GM21447 (cell line): ENCODE measurements at regions not wholly inside any gene's neighbourhood (a gene's known extent, or its start where the extent isn't known, plus 50 kb on each side); places are given as distances from the start of the nearest gene placed in this dataset.
"Not testable (repeated sequence)": the region's sequence is repeated elsewhere in the genome, so short reads cannot be mapped to it uniquely, and the experiment has no call there.

Source experiments
- ATAC-seq: cut with Tn5 transposase; IDR thresholded peaks from one replicate; pipeline ENCODE4 v1.9.1; 2021; ENCODE audit not compliant: unreplicated experiment

DNA sequence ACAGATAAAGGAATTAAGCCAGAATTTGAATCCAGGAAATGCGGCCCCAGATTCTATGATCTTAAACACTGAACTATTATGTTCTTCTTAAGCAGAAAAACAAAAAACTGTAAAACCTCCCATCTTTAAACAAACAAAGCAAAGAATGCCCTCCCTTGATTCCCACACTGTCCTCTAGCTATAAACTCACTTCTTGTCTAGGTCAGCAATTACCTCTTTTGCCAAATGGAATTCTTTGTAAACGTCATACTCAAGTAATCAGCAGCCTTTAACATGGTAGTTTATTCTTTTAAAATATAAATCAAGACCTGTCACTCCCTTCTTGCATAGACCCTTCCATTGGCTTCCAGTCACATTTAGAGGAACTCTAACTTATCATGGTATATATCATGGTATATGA is 958.9 kb upstream of the CNTN5 start:
- ATAC-seq = no peak

DNA sequence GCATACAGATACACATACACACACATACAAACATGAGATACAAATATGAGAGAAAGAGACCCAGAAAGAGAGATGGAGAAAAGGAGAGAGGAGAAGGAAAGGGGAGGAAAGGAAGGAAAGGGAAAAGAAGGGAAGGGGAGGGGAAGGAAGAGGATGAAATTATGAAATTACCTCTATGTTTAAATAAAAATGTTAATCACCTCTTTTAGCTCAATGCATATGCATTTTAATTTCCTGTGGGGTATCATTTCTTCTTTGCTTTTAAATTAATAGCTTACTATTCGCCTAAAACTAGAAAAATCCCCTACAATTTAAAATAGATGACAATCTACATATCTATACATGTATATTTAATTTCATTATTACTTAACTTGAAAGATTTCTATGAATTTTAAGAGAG is 958.0 kb upstream of the CNTN5 start:
- no peak for ATAC-seq

DNA sequence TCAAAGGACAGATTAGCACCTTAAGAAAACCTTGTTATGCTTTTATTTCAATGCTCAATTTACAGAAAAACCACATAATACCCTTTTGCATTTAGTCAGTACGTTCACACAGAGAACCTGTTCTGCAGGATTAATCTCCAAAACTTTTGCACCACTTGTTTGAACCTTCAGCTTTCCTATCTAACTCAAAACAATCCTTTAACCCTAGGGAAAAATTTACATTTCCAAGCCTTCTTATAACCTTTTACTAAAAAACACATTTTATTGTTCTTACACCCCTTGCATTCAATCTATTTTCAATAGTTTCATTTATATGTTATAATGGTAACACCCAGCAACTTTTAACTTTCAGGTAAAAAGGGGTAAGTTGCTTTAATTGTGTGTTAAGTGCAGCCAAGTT is 952.5 kb upstream of the CNTN5 start:
- ATAC-seq = no peak

DNA sequence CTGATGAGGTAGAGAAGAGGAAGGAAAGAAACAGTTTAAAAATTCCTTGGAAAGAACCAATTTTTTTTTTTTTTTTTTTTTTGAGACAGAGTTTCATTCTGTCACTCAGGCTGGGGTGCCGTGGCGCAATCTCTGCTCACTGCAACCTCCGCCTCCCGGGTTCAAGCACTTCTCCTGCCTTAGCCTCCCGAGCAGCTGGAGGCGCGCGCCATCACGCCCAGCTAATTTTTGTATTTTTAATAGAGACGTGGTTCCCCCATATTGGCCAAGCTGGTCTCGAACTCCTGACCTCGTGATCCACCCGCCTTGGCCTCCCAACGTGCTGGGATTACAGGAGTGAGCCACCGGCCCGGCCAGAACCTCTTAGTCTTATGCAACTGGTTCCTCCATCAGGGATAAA is 951.6 kb upstream of the CNTN5 start:
- ATAC-seq = not testable (repeated sequence)

DNA sequence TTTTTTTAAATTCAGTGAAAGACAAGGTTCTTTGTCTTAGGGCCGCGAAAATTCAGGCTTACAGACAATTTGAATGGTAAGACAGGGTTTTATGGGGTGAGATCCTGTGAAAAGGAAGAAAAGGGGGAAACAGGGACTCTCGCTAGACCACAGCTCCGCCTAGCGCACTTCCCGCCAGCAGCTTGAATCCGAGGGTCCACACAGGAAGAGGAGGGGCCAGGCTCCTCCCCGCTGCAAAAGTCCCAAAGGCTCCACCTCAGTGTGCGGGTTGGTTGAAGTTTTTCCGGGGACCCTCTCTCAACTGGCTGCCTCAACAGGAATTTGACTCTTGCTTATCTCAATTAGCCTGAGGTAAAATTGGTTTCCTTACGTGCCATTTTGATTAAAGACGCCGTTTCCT is 950.9 kb upstream of the CNTN5 start:
- no peak for ATAC-seq

DNA sequence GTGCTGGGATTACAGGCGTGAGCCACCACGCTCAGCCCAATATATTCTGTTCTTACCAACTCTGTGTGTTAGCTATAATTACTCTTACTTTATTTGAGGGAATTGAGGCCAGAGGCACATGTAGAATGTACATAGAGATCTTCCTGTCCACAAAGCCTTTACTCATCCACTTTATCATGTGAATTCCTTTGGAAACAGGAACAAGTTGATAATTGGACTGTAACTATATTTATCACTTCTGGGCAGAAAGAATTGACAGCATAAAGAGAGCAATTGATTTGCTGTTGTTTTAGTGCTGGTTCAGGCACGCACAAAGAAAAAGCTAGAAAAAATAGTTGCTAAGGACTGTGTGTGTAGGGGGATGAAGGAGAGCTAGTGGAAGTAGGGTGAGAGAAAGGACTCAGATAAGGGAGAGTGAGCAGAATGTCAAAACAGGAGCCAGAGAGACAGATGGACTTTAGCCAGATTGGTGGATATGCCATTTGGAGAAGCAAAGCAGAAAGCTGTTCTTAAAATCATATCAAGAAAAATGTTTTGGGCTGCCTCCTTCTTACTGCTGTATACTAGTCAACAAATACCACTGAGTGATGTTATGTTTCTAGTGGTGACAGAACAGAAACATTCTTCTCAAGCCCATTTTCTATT is 929.8 kb upstream of the CNTN5 start:
- ATAC-seq = no peak

DNA sequence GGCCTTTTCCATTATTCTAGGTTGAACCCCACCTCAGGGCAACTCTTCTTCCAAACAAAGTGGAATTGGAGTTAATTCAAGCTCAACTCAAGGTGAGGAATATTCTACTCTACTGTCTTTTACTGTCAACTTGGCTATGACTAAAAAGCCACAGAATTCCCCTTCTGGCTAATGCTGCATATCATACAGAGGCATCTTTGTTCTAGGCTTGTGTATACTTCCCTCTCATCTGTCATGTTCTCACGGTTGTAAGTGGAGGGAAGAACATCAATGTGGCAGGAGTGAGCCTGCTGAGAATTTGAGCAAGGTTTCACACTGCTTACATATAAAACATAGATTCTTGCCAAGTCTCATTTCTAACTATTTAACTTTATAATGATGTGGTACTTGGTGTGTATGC is 921.4 kb upstream of the CNTN5 start:
- no peak for ATAC-seq

DNA sequence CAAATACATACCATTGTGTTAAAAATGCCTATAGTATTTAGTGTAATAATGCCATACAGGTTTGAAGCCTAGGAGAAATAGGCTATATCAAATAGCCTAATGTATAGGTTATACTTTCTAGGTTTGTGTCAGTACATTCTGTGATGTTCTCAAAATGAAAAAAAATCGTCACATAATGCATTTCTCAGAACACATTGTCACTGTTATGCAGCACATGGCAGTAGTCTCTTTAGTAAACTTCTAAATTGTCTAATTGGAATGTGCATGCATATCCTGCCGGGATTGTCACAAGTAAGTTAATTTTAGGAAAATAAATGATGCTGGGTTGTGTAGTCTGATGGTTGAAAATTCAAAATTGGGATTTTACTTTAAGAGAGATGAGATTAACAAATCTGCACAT is 920.1 kb upstream of the CNTN5 start:
- no peak for ATAC-seq

DNA sequence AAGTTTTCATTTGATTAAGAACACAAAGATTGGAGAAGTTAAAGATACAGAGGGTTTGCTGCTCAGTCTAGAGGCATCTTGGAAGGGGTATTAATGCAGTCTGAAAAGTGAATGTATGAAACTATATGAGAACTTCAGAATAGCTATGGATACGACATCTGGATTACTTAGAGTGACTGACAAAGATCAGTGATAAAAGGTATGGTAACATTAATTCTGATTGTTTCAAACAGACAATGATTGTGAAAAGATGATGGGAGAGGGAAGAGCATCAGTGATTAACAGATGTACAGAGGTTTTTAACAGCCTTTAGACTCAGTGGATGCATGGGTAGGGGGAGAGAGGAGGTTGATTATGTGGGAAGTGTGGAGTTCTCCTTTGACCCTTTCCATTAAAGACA is 919.4 kb upstream of the CNTN5 start:
- no peak for ATAC-seq

DNA sequence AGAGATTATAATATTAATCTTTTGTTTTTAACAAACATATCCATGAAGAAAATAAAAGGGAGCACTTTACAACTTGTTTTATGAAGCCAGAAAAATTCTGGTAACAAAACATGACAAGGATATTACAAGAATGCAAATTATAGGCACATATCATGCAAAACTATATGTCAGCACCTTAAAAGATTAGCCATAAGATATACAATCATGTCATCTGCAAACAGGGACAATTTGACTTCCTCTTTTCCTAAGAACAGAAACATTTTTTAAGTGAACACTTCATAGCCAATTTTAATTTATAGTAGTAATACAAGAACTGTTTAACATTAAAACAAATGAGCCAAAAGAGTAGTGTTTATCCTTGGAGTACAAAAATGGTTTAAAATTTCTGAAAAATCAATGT is 916.5 kb upstream of the CNTN5 start:
- no peak for ATAC-seq

DNA sequence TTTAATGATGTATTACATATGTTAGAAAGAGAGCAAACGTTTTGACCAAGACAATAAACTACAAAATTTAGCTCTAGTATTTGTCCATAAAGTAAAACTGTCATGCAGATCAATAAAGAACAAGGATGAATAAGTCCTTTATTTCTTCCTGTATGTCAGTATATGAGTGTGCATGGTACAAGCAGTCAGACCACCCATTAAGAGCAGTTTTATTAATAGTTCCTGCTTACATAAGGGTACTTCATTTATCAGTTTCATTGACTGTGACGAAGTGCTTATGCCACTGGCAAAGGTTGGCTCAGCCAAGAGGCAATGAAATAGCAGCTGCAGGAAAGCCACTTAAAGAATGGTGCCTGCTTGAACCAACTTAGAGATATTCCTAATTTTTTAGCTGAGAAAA is 913.0 kb upstream of the CNTN5 start:
- no peak for ATAC-seq

DNA sequence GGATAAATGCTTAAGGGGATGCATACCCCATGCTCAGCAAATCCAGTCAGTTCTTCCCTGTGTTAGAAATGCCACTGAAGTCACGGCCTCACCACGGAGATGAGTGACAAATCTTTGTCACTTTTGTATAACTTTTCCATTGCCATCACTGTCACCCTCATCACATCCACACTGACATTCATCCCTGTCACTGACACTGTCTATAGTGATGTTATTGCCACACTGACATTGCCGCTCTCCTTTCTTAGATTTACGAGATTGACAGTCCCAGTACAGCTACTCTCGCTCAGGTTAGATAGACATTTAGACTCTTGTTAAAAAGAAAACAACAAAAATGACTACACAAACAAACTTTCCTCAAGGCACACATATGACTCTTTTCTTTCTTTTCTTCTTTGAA is 910.7 kb upstream of the CNTN5 start:
- ATAC-seq = no peak

DNA sequence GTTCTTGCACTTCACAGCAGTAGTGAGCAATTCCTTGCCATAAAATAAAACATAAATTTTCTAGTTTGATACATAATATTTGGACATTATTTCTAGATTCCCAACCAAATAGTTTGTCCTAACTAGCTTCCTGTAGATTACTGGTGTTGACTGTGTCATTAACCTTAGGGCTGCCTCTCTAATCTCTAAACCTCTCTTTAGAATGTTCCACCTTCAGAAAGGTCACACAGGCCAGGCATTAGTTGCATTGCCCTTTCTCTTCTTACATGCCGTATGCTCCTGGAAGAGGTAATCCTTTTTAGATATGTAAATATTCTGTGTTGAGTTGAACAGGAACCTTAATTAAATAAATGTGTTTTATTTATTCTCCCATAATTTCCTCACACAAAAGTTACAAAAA is 904.9 kb upstream of the CNTN5 start:
- ATAC-seq = no peak

DNA sequence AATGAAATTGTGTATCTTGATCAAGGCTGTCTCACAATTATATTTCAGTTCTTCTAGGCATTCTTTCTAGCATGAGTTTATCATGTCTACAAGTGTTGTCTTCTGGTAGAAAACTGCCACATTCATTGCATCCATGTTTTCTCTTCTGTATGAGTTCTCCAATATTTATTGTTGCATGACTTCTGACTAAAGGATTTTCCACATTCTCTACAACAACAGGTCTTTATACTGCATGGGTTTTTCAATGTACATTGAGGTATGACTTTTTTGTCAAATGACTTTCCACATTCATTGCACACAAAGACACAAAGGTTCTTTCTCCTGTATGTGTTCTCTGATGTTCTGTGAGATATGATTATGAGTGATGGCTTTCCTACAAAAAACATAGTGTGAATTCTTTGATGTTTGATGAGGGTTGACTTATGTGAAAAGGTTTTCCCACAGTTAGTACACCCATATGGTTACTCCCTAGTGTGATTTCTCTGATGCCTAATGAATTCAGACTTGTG is 890.6 kb upstream of the CNTN5 start:
- ATAC-seq = no peak

DNA sequence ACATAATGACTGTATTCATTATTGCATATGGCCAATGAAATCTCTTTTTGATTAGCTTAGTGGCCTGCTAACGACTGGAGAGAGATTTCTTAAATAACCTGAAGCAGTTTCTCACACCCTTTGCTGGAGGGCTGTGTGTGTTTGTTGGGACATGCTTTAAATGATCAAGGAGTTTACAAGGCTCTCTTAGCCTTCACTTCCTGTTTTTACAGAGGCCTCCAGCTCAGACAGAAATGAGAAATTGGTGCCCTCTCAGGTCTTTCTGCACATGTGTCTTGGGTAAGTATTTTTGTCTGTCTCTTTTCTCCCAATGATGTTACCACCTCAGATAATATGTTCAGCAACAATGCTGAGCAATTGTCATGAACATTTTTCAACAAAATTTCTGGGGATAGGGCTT is 884.4 kb upstream of the CNTN5 start:
- ATAC-seq = no peak

DNA sequence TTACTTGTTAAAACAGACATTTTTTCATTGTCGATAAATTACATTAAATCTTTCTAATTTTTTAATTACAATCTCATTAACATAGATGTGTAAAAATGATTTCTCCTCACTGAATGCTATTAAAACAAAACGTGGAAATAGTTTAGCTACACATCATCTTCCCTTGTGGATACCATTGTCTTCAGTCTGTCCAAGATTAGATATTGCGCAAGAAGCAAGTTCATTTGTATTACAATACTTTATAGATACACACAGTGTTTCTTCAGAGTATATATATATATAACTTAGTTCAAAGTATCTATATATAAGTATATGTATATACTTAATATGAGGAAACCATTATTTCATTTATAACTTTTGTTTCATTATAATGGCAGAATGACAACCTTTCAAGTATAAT is 883.3 kb upstream of the CNTN5 start:
- ATAC-seq = no peak

DNA sequence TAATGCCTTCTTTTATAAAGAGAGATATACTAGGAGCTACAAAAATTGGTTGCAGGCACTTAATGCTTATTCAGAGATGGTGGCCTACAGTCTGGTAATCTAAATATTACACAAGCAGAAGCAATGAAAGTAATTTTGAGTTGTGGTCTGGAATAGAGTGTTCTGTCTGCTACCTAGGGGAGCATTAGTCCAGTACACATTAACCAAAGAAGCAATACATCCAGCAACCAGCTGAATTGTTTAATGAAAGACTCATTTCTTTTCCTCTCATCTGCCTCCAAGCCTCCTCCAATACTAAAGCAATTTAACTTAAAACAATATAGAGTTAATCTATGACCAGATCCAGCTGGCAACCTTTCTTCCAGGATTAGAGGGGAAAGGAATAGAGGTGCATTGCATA is 877.1 kb upstream of the CNTN5 start:
- no peak for ATAC-seq

DNA sequence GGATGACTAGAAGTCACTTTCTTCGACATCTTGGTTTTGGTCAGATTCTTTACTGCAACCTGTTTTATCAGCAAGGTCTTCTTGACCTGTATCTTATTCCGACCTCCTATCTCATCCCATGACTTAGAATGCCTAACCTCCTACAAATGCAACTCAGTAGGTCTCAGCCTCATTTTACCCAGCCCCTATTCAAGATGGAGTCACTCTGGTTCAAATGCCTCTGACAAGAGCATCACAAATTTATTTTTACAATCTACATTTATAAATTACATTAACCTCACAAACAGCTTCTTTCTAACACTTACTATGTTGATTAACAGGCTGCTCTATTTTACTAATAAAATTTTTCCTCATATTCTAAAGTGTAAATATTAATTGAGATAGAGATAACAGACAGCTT is 867.0 kb upstream of the CNTN5 start:
- ATAC-seq = no peak

DNA sequence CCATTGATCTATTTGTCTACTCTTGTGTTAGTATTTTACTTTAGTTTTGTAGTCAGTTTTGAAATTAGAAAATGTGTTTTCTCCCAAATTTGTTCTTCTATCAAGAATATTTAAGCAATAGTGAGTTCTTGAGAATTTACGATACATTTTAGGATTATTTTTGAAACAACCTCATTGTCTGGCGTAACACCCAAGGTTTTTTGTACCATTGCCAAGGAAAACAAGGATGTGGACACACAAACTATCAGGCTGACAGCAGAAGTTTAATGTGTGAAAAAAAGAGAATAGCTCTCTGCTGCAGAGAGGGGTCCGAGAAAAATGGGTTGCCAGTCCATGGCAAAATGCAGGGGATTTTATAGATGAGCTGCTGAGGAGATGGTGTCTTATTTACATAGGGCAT is 865.1 kb upstream of the CNTN5 start:
- ATAC-seq = no peak

DNA sequence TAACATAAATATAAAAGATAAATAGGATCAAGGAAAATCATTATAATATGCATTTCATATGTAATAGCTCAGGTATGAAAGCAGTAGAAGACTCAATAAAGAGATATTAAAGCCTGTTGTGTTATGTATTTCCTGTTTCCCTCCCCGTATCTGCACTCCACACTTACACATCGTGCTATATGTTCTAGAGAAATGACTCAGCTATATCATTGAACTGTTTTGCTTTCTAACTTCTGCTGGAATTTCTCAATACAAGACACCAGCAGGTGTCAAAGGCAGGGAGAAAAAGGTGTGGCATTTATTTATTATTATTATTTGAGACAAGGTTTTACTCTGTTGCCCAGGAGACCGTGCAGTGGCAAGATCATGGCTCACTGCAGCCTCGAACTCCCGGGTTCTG is 842.8 kb upstream of the CNTN5 start:
- no peak for ATAC-seq

DNA sequence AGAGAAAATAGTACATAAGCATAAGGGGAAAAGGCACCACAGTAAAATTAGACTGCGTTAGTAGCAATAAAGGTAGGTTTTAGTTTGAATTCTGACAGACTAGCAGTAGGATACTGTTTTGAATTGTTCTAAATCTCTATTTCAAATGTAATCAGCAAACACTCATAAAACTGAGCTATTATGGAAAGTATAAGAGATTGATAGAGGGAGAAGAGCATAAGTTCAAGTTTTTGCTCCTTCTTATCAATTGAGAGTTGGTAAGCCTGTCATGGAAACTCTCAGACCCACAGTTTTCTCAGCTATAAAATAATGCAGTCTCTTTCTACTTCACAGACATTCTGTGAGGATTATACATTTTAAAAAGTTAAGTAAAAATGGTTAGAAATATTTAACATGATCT is 840.2 kb upstream of the CNTN5 start:
- no peak for ATAC-seq

DNA sequence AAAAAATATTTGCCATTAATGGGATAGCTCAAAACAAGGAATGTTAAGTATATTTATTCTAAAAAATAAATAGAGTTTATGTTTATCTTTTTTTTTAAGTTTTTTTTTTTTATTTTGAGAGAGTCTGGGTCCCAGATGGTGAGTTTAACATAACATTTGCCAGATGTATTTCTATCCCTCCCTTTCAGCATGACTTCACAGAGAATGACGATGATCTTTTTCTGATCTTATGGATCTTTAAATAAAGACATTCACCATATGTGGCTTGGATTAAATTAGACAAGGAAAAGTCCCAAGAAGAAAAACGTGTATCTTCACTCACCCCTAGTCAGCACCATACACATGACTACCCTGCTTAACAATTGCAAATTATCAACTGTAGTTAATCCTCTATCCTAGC is 839.8 kb upstream of the CNTN5 start:
- no peak for ATAC-seq

DNA sequence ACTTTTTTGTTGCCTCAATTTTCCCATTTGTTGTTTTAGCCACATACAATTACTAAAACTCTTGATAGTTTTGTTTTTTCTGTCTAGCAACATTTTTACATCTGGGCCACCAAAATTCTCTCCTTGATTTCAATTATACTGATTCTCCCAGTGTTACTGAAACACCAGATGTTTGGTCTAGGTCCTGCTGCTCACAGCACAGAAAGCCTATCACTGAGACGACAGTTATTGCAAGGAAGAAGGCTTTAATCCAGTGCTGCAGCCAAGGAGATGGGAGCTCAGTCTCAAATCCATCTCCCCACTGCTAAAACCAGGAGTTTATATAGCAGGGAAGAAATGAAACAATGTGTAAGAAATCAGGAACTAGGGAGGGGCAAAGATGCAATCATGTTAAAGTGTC is 837.7 kb upstream of the CNTN5 start:
- ATAC-seq = no peak

DNA sequence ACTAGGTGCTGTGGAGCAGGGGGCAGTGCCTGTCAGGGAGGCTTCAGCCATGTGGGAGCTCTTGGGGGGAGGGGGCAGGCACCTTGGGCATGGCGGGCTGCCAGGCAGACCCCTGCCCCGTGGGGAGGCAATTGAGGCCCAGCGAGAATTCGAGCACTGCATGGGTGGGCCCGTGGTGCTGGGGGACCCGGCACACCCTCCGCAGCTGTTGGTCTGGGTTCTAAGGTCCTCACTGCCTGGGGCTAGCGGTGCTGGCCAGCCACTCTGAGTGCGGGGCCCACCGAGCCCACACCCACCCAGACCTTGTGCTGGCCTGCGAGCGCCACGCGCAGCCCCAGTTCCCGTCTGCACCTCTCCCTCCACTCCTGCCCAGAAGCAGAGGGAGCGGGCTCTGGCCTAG is 835.5 kb upstream of the CNTN5 start:
- no peak for ATAC-seq
